Keratinocyte (primary cell): ENCODE measurements at regions not wholly inside any gene's neighbourhood (a gene's known extent, or its start where the extent isn't known, plus 50 kb on each side); places are given as distances from the start of the nearest gene placed in this dataset.

ENCODE experiments used
- DNase-seq: peaks from one replicate; pipeline ENCODE4 v3.0.0-alpha.2; 2011; ENCODE audit warnings: low read depth, missing footprints, low spot score
- FAIRE-seq: peaks from 2 replicates; lab custom pipeline; 2011; peaks lifted over from hg19 to GRCh38; lab: Jason Lieb, UNC
- H2AFZ ChIP-seq: 2 replicates; pipeline ENCODE4 v1.6.0; 2012; ENCODE audit warnings: low read length, control low read depth, inconsistent platforms; ENCODE audit not compliant: control insufficient read depth
- H3K27ac ChIP-seq: 2 replicates; pipeline ENCODE4 v1.5.1; 2011; ENCODE audit warnings: low read length; ENCODE audit not compliant: control insufficient read depth, insufficient read depth
- H3K27me3 ChIP-seq: 3 replicates; pipeline ENCODE4 v1.6.0; 2011; ENCODE audit warnings: low read length; ENCODE audit not compliant: control insufficient read depth, insufficient read depth; ENCODE audit errors: extremely low read depth
- H3K36me3 ChIP-seq, 2 experiments: 2 replicates in 1 of 2; 3 replicates in 1 of 2; pipeline ENCODE4 v1.5.1; 2011; ENCODE audit warnings: low read length in 2 of 2, mild to moderate bottlenecking in 1 of 2; ENCODE audit not compliant: control insufficient read depth in 2 of 2, insufficient read depth in 2 of 2; ENCODE audit errors: extremely low read depth in 1 of 2
- H3K4me1 ChIP-seq: 3 replicates; pipeline ENCODE4 v1.5.1; 2011; ENCODE audit warnings: low read length; ENCODE audit not compliant: control insufficient read depth, insufficient read depth; ENCODE audit errors: extremely low read depth
- H3K4me2 ChIP-seq: 3 replicates; pipeline ENCODE4 v1.6.0; 2011; ENCODE audit warnings: low read depth, low read length; ENCODE audit not compliant: control insufficient read depth, insufficient read depth; ENCODE audit errors: extremely low read depth
- H3K4me3 ChIP-seq, 3 experiments: fragments of 200-600 bp in 1 of 3; sonication (generic) in 1 of 3; 2 replicates in 2 of 3; 3 replicates in 1 of 3; pipeline ENCODE4 v1.5.1; 2011 to 2016; ENCODE audit warnings: low read length in 3 of 3, mild to moderate bottlenecking in 3 of 3, control low read depth in 2 of 3, inconsistent platforms in 1 of 3, low read depth in 1 of 3, mixed read lengths in 1 of 3, mixed run types in 1 of 3, moderate library complexity in 1 of 3; ENCODE audit not compliant: control insufficient read depth in 2 of 3, insufficient read depth in 2 of 3; ENCODE audit errors: extremely low read depth in 1 of 3
- H3K79me2 ChIP-seq: 2 replicates; pipeline ENCODE4 v1.6.0; 2012; ENCODE audit warnings: low read length; ENCODE audit not compliant: control insufficient read depth, insufficient read depth
- H3K9ac ChIP-seq: 3 replicates; pipeline ENCODE4 v1.6.0; 2011; ENCODE audit warnings: low read length; ENCODE audit not compliant: control insufficient read depth, insufficient read depth; ENCODE audit errors: extremely low read depth
- H3K9me1 ChIP-seq: 3 replicates; pipeline ENCODE4 v1.6.0; 2011; ENCODE audit warnings: low read length; ENCODE audit not compliant: control insufficient read depth, insufficient read depth; ENCODE audit errors: extremely low read depth
- H3K9me3 ChIP-seq: 2 replicates; pipeline ENCODE4 v1.5.1; 2012; ENCODE audit warnings: low read depth, low read length; ENCODE audit not compliant: control insufficient read depth
- H4K20me1 ChIP-seq: 3 replicates; pipeline ENCODE4 v1.6.0; 2011; ENCODE audit warnings: low read length; ENCODE audit not compliant: control insufficient read depth, insufficient read depth; ENCODE audit errors: extremely low read depth
- EZH2 ChIP-seq: IDR thresholded peaks from one replicate; pipeline ENCODE4 v1.6.1; 2012; ENCODE audit warnings: inconsistent platforms, mild to moderate bottlenecking, low read length, moderate library complexity
- dilution Hi-C: fragments of 300-500 bp; cut with MboI; formaldehyde crosslinking; loops from one replicate; pipeline ENCODE4 v1.7.0; 2020; ENCODE audit warnings: low sequenced_read_pairs; ENCODE audit not compliant: extremely low pct_ligation_motif_present
- TF ChIP-seq, protein P1 (sequence below), 3 experiments: IDR thresholded peaks in 1 of 3; conservative IDR thresholded peaks in 1 of 3; optimal IDR thresholded peaks in 1 of 3; 2 replicates in 2 of 3; 3 replicates in 1 of 3; pipeline versions ENCODE3 to v1.5.1; 2011; ENCODE audit warnings: low read length in 3 of 3, mild to moderate bottlenecking in 3 of 3, moderate library complexity in 2 of 3, control low read depth in 1 of 3, inconsistent platforms in 1 of 3; ENCODE audit not compliant: insufficient read depth in 2 of 3; ENCODE audit errors: extremely low read depth in 1 of 3

DNA sequence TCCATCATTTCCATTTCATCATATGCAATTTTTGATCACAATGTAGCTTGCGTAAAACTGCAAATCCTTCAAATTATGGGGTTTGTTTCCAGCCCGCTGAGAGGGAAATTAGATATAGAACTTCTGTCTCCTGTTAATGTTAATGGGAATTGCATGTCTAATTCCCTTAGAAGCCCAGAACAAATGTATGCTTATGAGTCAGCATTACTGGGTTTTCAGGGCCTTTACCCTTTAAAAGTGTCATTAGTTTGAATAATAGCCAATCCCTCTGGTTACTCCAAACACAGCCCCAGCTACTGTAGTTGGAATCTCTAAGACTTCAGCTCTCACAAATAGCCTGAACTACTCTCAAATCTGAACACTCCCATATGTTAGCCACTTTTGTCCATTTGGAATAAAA is 439.4 kb downstream of the C3orf38 start:
- FAIRE-seq (no peak), DNase-seq (no peak)
- H3K36me3 ChIP-seq, result no peaks in the 10 kb centered on the region
- no peaks in the 10 kb centered on the region for H3K4me1 ChIP-seq
- H3K79me2 ChIP-seq, result no peaks in the 10 kb centered on the region
- dilution Hi-C loops, result no loop called here
- TF ChIP-seq, protein P1, sequence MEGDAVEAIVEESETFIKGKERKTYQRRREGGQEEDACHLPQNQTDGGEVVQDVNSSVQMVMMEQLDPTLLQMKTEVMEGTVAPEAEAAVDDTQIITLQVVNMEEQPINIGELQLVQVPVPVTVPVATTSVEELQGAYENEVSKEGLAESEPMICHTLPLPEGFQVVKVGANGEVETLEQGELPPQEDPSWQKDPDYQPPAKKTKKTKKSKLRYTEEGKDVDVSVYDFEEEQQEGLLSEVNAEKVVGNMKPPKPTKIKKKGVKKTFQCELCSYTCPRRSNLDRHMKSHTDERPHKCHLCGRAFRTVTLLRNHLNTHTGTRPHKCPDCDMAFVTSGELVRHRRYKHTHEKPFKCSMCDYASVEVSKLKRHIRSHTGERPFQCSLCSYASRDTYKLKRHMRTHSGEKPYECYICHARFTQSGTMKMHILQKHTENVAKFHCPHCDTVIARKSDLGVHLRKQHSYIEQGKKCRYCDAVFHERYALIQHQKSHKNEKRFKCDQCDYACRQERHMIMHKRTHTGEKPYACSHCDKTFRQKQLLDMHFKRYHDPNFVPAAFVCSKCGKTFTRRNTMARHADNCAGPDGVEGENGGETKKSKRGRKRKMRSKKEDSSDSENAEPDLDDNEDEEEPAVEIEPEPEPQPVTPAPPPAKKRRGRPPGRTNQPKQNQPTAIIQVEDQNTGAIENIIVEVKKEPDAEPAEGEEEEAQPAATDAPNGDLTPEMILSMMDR (optimal IDR thresholded peaks at IDR 0.05 in 1 of 3, IDR thresholded peaks at IDR 0.05 in 1 of 3, conservative IDR thresholded peaks at IDR 0.05 in 1 of 3; ENCODE audit: extremely low read depth in 1 of 3, insufficient read depth in 2 of 3, low read length in 3 of 3), result no peak
- TF ChIP-seq EZH2, result no peak
- H3K4me3 ChIP-seq, result no peak overlapping the region
- no peaks in the 10 kb centered on the region for H3K9me1 ChIP-seq
- no peaks in the 10 kb centered on the region for H4K20me1 ChIP-seq
- no peaks in the 10 kb centered on the region for H3K9me3 ChIP-seq
- no peak overlapping the region for H3K9ac ChIP-seq
- H3K27ac ChIP-seq, result no peak overlapping the region
- H3K4me2 ChIP-seq, result no peak overlapping the region
- no peaks in the 10 kb centered on the region for H3K27me3 ChIP-seq
- H2AFZ ChIP-seq, result no peak overlapping the region

GRCh38 chr3:88595026-88595425 is 445.3 kb downstream of the C3orf38 start:
- no peak overlapping the region for H3K9ac ChIP-seq
- H2AFZ ChIP-seq, result no peak overlapping the region
- H3K79me2 ChIP-seq, result no peaks in the 10 kb centered on the region
- FAIRE-seq (no peak), DNase-seq (no peak)
- H3K36me3 ChIP-seq, result no peaks in the 10 kb centered on the region
- H4K20me1 ChIP-seq, result no peaks in the 10 kb centered on the region
- H3K4me2 ChIP-seq, result no peak overlapping the region
- no peak overlapping the region for H3K4me3 ChIP-seq
- H3K9me3 ChIP-seq, result no peaks in the 10 kb centered on the region
- no peaks in the 10 kb centered on the region for H3K4me1 ChIP-seq
- no peaks in the 10 kb centered on the region for H3K9me1 ChIP-seq
- TF ChIP-seq EZH2, result no peak
- TF ChIP-seq, protein P1 (optimal IDR thresholded peaks at IDR 0.05 in 1 of 3, IDR thresholded peaks at IDR 0.05 in 1 of 3, conservative IDR thresholded peaks at IDR 0.05 in 1 of 3; ENCODE audit: extremely low read depth in 1 of 3, insufficient read depth in 2 of 3, low read length in 3 of 3), result no peak
- dilution Hi-C loops, result no loop called here
- no peak overlapping the region for H3K27ac ChIP-seq
- H3K27me3 ChIP-seq, result no peaks in the 10 kb centered on the region
